ENCODE measurements at regions not wholly inside any gene's neighbourhood (a gene's known extent, or its start where the extent isn't known, plus 50 kb on each side); places are given as distances from the start of the nearest gene placed in this dataset.

- Histone ChIP-seq H3K27me3 (ENCODE audit: control insufficient read depth, low read length) (no peaks in the 10 kb centered on the region), H3K4me1 (ENCODE audit: control insufficient read depth, low read length) (no peaks in the 10 kb centered on the region), H3K9me3 (ENCODE audit: control insufficient read depth, insufficient read depth, low read length) (no peaks in the 10 kb centered on the region), H3K79me2 (ENCODE audit: control insufficient read depth, low read length) (no peaks in the 10 kb centered on the region), H3K27ac (ENCODE audit: low read depth, low read length) (no peak overlapping the region), H3K4me3 (ENCODE audit: low read length) (no peak overlapping the region), H4K20me1 (ENCODE audit: control insufficient read depth, insufficient read depth, low read depth, low read length) (no peaks in the 10 kb centered on the region), H3K9me2 (replicated peaks; ENCODE audit: control insufficient read depth, low read length) (no peaks in the 10 kb centered on the region), H3F3A (ENCODE audit: control insufficient read depth, insufficient read depth) (no peaks in the 10 kb centered on the region), H3K4me2 (ENCODE audit: low read length) (no peak overlapping the region), H3K36me3 (ENCODE audit: control insufficient read depth, low read length) (no peaks in the 10 kb centered on the region)
- TF ChIP-seq CTCF (IDR thresholded peaks at IDR 0.05; ENCODE audit: low read depth, low read length, poor library complexity, severe bottlenecking) (no peak), EZH2phosphoT487 (IDR thresholded peaks at IDR 0.05; ENCODE audit: borderline replicate concordance, low read length) (no peak)
Measured at GRCh38 chr2:2762913-2763312, 431.8 kb upstream of the MYT1L start.

- Histone ChIP-seq H3F3A (ENCODE audit: control insufficient read depth, insufficient read depth) (no peaks in the 10 kb centered on the region), H3K4me1 (ENCODE audit: control insufficient read depth, low read length) (no peaks in the 10 kb centered on the region), H4K20me1 (ENCODE audit: control insufficient read depth, insufficient read depth, low read depth, low read length) (no peaks in the 10 kb centered on the region), H3K4me2 (ENCODE audit: low read length) (no peak overlapping the region), H3K4me3 (ENCODE audit: low read length) (no peak overlapping the region), H3K27me3 (ENCODE audit: control insufficient read depth, low read length) (no peaks in the 10 kb centered on the region), H3K9me2 (replicated peaks; ENCODE audit: control insufficient read depth, low read length) (no peaks in the 10 kb centered on the region), H3K27ac (ENCODE audit: low read depth, low read length) (no peak overlapping the region), H3K36me3 (ENCODE audit: control insufficient read depth, low read length) (no peaks in the 10 kb centered on the region), H3K9me3 (ENCODE audit: control insufficient read depth, insufficient read depth, low read length) (no peaks in the 10 kb centered on the region), H3K79me2 (ENCODE audit: control insufficient read depth, low read length) (no peaks in the 10 kb centered on the region)
- no peak for TF ChIP-seq CTCF (IDR thresholded peaks at IDR 0.05; ENCODE audit: low read depth, low read length, poor library complexity, severe bottlenecking)
- TF ChIP-seq EZH2phosphoT487 (IDR thresholded peaks at IDR 0.05; ENCODE audit: borderline replicate concordance, low read length) = no peak
Measured at GRCh38 chr2:2762166-2762908, 431.3 kb upstream of the MYT1L start.

GRCh38 chr2:2758793-2759367 is 427.8 kb upstream of the MYT1L start:
- H4K20me1 ChIP-seq (ENCODE audit: control insufficient read depth, insufficient read depth, low read depth, low read length) = no peaks in the 10 kb centered on the region
- no peak overlapping the region for H3K27ac ChIP-seq (ENCODE audit: low read depth, low read length)
- TF ChIP-seq EZH2phosphoT487 (IDR thresholded peaks at IDR 0.05; ENCODE audit: borderline replicate concordance, low read length) = no peak
- no peak for TF ChIP-seq CTCF (IDR thresholded peaks at IDR 0.05; ENCODE audit: low read depth, low read length, poor library complexity, severe bottlenecking)
- no peaks in the 10 kb centered on the region for H3F3A ChIP-seq (ENCODE audit: control insufficient read depth, insufficient read depth)
- no peak overlapping the region for H3K4me3 ChIP-seq (ENCODE audit: low read length)
- H3K4me1 ChIP-seq (ENCODE audit: control insufficient read depth, low read length) = no peaks in the 10 kb centered on the region
- H3K27me3 ChIP-seq (ENCODE audit: control insufficient read depth, low read length) = no peaks in the 10 kb centered on the region
- H3K9me2 ChIP-seq (replicated peaks; ENCODE audit: control insufficient read depth, low read length) = no peaks in the 10 kb centered on the region
- H3K4me2 ChIP-seq (ENCODE audit: low read length) = no peak overlapping the region
- H3K36me3 ChIP-seq (ENCODE audit: control insufficient read depth, low read length) = no peaks in the 10 kb centered on the region
- H3K9me3 ChIP-seq (ENCODE audit: control insufficient read depth, insufficient read depth, low read length) = peaks cover 5% of the 10 kb centered on the region; the same call in 1 of the 2 replicates
- H3K79me2 ChIP-seq (ENCODE audit: control insufficient read depth, low read length) = no peaks in the 10 kb centered on the region

All from DOHH2 (cell line).